HG03108 (cell line): ENCODE measurements at regions not wholly inside any gene's neighbourhood (a gene's known extent, or its start where the extent isn't known, plus 50 kb on each side); places are given as distances from the start of the nearest gene placed in this dataset.

ENCODE experiments used
- ATAC-seq: cut with Tn5 transposase; IDR thresholded peaks from one replicate; pipeline ENCODE4 v1.9.1; 2021; ENCODE audit warnings: moderate library complexity; ENCODE audit not compliant: unreplicated experiment

DNA sequence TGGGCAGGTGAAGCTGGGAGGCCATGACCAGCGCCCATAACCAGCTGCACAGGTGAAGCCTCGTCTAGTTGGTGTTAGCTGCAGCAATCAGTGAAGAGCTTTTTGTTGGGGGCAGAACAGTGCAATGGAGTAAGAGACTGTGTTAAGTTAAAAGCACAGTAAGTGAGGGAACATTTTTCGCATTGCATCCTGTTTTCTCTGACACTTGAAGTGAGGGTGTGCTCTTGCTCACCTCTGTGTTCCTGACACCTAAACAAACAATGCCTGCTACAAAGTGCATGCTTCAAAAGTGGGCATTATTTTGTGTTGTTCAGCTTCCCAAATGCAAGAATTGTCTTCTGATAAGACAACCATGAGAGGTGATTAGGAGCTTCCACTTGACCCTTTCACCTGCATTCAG lies 324.0 kb upstream of the ACVR2A start:
- no peak for ATAC-seq

DNA sequence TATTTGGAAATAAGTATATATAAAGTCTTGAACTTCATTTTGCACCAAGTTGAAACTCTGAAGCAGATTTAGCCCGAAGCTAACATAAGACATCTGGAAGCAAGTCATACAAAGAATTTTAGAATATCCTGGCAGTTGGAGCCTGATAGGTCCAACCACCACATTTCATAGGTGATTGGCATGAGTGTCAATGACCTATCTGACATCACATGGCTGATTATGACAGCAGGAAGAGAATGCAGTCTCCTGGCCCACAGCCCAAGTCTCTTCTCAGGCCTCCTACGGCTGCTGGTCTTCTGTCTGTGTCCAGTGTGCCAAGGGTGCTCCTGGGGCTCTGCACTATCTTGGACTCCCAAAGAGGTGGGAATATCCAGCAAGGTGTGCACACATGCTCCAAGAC lies 325.7 kb upstream of the ACVR2A start:
- ATAC-seq: no peak

DNA sequence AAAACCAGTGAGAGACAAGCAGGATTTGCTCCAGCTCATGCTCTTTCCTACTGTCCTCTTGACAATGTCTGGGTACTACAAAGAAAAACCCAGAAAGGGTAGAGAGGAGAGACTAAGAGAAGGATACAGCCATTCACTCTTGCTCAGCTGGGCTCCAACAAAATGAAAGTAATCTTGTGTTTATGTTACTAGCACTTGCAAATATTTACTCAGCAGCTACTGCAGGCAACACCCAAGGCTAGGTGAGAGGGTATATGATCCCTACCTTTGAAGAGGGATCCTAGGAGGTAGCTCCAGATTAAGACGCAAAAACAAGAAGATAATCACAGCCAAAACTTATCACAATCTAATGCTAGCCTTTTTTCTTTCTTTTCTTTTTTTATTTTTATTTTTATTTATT lies 329.6 kb upstream of the ACVR2A start:
- no peak for ATAC-seq

DNA sequence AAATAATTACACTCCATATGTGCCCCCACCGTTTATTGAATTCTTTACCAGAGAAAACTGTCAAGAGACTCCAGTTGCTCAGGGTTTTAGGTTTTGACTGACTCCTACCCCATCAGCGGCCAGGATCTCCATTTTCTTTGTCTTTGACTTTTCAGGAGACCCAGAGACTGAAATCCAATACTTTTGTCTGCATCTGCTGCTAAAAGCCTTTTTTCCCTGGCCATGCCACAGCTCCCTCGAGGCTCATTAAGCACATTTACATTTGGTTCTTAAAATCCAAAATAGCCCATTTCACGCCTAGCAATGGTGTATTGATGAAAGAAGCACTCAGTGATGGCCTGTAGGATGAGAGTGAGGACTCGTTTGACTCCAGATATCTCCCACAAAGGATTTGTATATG lies 332.6 kb upstream of the ACVR2A start:
- no peak for ATAC-seq

DNA sequence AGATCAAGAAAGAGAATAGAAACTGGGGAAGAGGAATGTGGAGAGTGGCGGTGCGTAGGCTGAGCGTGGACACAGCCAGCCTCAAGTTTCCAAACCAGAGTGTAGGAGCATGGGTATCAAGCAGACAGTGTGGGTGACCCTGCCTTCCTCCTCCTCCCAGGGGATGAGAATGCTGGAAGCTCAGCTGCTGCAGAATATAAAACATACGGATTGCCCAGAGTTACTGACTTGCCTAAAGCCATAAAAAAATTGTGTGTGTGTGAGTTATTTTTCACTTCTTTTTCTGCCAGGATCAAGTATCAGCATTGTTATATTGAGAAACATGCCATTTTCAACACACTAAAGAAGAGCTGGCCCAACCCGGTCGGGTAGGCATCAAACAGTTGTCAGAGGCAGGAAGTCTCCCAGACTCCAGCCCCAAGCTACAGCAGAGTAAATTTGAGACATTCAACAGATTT lies 333.3 kb upstream of the ACVR2A start:
- ATAC-seq: no peak

DNA sequence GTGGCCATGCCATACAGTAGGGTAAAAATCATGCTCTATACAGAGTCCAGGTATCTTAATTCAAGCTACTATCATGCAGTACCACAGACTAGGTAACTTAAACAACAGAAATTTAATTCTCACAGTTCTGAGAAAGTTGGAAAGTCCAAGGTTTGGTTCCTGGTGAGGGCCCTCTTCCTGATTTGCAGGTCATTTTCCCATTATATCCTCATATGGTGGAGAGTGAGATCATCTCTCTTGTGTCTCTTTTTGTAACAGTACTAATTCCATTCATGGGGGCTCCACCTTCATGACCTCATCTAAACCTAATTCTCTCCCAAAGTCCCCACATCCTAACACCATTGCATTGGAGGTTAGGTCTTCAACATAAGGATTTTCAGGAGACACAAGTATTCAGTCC lies 335.0 kb upstream of the ACVR2A start:
- ATAC-seq: no peak

DNA sequence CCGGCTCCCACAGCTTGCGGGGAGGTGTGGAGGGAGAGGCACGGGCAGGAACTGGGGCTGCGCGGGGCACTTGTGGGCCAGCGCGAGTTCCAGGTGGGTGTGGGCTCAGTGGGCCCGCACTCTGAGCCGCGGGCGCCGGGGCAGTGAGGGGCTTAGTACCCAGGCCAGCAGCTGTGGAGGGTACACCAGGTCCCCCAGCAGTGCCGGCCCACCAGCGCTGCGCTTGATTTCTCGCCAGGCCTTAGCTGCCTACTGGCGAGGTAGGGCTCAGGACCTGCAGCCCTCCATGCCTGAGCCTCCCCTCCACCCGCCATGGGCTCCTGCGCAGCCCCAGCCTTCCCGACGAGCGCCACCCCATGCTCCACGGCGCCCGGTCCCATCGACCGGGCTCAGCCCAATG lies 337.9 kb upstream of the ACVR2A start:
- ATAC-seq: no peak

DNA sequence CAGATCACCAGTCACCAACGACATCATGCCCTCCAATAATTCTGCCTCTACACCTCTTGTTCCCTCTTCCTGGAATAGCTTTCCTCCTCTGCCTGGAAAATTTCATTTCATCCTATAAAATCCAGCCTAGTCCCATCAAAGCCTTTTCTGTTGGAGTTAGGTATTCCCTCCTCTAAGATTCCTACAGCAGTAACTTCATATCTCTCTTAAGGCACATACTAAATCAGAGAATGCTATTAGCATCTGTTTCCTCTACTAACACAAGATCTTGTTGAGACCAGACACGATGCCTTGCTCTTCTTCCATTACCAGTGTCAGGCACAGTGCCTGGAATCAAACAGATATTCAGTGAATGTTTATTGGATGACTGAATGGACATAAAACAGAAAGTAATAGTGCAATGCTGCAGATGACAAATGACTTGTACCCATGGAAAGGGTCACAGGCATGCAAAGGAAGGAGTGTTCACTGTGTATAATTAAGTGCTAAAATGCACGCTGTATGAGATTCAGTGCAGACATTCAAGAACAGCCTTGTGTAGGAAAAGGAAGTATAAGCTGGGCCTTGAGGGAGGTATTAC lies 342.0 kb upstream of the ACVR2A start:
- no peak for ATAC-seq

DNA sequence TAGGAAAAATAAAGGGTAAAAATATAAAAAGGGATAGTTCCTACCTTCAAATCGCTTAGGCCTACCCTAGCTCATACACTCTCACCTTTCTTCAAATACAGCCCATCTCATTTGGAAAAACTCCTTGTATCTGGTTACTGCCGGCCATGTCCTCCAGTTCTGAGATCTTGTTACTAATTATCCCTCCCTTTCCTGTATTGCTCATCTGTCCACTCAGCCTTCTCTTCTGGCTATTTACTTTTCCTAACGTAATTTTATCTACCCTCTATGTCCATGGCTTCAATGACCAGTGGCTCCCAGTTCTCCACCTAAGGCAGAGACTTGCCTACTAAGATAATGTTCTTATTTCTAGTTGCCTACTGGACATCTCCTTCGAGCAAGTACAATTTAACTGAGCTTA lies 342.9 kb upstream of the ACVR2A start:
- ATAC-seq: no peak

DNA sequence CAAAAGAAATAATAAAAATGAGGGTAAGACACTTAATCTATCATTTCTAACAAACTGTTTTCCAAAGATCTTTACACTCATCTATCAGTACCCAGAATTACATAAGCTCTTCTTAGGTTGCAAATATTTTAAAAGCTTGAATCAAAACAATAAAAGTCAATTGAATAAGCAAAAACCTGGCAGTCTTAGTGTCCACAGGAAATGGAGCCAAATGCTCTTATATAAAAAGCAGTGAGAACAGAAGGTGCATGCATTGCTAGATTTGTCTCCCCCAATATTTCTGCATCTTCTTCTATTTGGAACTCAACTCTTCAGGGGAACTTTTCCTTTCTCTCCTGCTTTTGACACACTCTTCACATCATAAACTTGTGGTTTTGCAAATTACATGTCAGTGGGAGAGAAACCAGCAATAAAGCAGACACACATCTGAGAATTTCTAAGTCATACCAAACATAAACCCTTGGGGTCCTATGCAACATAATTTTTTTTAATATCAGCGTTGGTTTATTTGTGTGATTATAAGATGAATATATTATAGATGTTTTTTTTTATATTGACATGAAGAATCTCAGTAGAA lies 343.9 kb upstream of the ACVR2A start:
- ATAC-seq: no peak

DNA sequence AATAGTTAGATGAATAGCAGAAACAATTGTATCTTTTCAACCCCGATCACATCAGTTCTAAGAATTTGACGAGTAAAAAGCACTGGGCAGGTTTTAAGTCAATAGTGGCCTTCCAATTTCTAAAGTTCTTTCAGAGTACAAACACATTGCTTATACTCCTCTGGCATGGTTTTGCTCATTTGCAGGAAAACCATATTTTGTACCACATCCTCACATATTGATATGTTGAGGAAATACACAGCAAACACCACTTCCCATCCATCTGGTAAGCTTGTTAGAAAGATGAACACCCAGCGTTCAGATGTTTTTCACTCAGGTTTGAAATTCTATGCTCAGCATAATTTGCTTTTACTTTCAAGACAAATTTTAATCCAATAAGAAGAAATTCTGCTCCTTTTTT lies 344.6 kb upstream of the ACVR2A start:
- no peak for ATAC-seq

DNA sequence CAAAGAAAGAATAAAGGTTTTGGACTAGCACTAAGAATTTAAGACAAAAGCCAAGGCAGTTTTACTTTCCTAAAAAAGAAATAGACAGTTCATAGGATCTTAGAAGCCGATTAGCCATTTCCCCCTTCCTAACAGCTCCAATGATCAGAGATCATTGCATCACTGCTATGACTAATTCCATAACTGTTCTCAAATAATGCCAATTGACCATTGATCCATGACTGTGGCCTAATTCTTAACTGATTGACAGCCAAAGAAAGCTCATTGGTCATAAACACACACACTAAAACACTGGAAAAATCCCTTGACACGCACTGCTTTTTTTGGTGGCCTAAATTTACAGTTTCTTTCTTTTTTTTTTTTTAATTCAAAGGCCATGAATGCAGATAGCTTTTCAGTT lies 345.0 kb upstream of the ACVR2A start:
- ATAC-seq: no peak

DNA sequence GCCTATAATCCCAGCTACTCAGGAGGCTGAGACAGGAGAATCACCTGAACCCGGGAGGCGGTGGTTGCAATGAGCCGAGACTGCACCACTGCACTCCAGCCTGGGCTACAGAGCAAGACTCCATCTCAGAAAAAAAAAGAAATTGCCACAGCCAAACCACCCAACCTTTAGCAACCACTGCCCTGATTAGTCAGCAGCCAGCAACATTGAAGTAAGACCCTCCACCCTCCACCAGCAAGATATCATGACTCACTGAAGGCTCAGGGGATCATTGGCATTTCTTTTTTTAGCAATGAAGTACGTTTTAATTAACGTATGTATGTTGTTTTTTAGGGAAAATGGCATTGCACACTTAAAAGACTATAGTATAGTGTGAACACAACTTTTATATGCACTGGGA lies 349.1 kb upstream of the ACVR2A start:
- ATAC-seq: no peak

DNA sequence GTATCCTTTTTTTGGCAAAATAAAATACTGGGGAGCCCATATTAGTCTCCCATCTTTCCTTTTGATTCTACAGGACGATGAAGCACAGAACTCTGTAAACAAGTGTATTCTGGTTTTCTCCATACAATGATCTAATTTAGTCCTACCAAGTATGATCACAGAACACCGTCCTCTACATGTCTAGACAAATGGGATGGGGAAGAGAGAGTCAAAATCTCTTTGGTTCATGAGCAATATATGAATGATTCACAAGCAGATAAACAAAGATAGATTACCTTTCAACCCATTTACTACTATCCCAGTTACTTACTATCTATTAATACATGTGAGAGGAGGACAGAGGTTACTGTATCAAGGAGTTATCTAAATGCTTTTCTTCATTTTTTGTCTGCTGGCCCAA lies 352.4 kb upstream of the ACVR2A start:
- ATAC-seq: no peak

DNA sequence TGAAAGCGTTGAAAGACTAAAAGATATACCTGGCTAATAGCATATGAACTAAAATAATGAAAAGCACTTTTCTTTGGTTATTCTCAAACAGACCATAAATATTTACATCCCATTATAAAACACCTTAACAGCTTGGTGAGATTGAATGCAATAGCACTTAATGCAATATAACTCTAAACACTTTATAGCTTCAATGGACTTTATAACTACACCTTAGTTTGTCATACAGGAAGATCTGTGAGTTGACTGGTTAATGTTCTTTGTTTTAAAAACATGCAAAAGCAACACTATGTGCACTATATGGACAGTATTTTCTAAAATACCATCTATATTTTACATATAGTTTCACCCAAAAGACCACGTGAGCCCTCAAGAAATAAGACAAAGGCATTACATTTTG lies 353.3 kb upstream of the ACVR2A start:
- ATAC-seq: no peak

DNA sequence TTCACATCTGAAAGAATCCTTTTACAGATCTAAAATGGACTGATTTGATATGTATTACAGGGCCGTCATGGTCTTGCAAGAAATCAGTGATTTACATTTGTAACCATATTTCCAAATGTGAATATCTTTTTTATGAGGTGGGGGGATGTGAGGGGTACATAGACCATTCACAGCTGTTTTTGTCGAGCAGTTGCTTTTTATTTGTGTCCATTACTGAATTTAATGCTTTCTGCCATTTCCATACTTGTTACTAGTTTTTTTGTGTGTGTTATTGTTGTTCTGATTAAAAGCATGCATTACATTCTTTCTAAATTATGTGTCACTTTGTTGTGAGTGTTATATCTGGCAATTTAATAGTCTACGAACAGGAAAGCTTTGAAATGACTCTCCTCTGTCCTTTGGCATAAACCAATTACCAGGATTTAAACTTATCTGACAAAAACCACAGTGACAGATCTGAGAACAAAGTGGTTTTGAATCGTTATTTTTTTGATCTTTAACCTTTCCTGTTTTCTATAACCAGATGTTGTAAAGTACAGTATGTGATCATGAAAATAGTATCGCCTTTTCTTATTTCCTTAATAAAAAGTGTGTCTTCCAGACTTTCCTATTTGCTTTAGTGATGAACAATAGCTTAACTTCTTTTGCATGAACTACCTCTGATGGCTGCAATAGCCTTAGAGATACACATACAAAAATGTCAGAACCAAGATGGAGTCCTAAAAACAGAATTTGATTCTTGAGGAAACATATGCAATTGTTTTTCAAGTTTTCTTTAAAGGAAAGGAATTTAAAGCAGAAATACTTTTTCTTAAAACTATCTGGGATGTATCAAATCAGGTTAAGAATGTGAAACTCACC lies 354.2 kb upstream of the ACVR2A start:
- no peak for ATAC-seq

DNA sequence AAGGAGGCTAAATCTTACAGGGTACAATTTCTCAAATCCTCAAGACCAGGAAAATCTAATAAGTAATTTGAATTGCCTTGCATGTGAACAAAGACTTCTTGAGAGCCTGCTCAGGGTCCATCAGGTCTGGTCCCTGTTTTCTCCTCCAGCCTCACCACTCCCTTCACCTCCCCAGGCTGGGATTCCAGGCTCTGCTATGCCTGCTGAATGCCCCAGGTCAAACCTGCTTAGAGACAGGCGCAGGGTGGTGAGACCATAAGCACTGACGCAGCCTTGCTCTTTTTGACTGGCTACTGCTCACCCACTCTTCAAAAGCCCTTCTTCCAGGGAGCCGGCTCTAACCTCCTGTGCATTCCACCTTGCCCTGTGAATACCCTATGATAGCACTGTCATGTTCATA lies 356.4 kb upstream of the ACVR2A start:
- ATAC-seq: no peak

DNA sequence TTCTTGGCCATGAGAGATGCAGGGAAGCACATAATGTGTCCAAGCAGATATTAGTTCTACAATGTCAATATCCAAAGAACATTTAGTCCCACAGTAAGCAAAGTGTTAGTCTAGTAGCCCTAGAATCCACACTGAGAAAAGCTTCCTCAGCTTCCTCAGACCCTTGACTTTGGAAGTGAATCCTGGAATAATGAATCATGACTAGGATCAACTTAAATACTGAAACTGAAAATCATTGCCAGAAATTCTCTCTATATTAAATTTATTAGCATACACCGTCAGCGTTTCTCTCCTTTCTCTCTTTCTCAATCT lies 356.9 kb upstream of the ACVR2A start:
- ATAC-seq: no peak

DNA sequence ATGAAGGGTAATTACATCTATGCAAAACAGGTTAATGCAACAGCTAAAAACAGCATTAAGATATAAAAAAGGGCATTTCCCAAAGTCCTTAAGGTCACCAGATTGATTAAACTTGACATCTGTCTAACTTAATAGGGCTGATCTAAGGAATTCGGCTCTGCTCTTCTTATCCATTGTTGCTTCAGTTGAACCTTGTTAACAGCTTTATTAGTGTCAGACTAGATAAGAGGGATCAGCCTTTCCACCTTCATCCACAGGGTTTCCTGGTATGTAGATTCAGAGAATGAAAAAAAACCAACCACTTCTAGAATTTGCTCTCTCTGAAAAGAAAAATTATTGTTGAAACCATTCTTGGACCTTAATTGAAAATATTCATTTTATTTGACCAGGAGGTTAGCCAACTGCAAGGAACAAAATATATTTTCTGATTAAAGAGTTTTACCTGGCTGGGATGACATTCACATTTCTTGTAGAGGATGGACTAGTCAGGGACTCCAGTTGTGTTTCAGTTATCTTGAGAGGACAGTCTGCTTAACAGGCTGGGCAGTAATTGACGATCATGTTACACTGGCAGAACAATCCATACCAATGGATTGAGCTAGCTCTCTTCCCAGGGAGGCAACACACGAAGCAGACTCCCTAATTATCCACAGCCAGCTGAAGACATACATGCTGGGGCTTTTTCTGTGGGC lies 357.4 kb upstream of the ACVR2A start:
- ATAC-seq: no peak

DNA sequence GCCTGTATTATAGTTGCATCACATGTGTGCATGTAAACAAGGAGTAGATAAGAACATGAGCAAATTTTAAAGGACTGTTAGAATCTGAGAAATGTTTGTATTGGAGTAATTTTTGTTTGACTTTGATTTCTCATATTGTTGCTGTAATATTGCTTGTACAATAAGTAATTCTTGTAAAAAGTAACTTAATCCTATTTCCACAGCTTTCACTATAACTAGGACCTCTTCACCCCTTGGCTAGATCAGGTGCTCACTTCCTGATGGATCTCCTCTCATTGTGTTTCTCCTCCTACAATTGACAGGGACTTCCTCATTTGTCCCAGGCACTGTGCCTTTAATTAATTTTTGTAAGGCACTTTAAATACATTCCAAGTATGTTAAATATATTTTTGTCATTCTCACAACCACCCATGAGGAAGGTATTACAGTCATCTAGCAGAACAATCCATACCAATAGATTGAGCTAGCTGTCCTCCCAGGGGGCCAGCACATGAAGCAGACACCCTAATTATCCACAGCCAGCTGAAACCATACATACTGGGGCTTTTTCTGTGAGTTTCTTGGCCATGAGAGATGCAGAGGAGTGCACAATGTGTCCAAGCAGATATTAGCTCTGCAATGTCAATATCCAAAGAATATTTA lies 359.5 kb upstream of the ACVR2A start:
- ATAC-seq: no peak

DNA sequence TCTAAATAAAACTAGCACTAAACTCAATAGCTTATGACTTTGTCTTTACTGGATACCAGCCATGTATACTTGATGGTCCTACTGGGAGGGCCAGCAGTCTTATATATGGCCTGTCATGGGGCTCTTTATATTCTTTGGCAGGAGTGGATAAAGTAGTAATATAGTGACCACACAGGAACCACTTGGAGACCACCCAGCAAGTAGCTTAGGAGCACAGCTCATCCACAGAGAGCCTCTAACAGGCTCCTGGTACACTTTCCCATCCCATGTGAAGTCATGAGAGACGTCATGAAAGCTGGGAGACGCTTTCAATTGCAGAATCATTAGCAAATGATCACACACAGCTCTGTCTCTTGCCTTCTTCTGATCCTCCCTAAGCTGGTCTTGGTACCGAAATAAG lies 360.9 kb upstream of the ACVR2A start:
- no peak for ATAC-seq
